ENCODE measurements at regions not wholly inside any gene's neighbourhood (a gene's known extent, or its start where the extent isn't known, plus 50 kb on each side); places are given as distances from the start of the nearest gene placed in this dataset.

DNA sequence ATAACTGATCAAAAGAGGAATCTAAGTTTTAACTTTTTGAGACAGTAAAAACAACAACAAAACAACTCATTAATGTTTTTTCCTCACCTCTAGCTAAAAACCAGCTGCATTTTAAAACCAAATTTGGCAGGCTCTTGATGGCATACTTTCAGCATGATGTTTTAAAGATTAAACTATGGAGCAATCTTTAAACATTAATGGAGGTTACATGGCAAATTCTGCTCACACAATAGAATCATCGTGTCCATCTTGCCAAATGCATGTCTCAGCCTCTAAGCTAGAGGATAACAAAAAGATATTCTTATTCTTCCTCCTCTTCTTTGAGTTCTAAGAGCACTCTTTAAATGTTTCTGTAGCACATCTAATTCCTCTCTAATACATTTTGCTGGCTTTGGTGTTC lies 579.8 kb upstream of the PKN2 start:
- DNase-seq, result no peak
- no peaks in the 10 kb centered on the region for H3K4me1 Mint-ChIP-seq (ENCODE audit: low read depth)
- H3K4me3 Mint-ChIP-seq, result no peak overlapping the region
- CTCF ChIA-PET, result interaction anchor here (1.0 kb wide), 1 partner anchor 9 kb away, joined by 3 read pairs; no protein-coding TSS in a partner anchor
- no peaks in the 10 kb centered on the region for H3K36me3 Mint-ChIP-seq (ENCODE audit: low read depth)
- peaks cover 2% of the 10 kb centered on the region for H3K27me3 Mint-ChIP-seq
- ATAC-seq, result no peak
- intact Hi-C loops (cut with micrococcal nuclease), result no loop called here
- no peaks in the 10 kb centered on the region for H3K9me3 Mint-ChIP-seq
- H3K27ac Mint-ChIP-seq, result no peak overlapping the region
- POLR2A ChIA-PET, result no interaction called here
- TF ChIP-seq, protein P1, sequence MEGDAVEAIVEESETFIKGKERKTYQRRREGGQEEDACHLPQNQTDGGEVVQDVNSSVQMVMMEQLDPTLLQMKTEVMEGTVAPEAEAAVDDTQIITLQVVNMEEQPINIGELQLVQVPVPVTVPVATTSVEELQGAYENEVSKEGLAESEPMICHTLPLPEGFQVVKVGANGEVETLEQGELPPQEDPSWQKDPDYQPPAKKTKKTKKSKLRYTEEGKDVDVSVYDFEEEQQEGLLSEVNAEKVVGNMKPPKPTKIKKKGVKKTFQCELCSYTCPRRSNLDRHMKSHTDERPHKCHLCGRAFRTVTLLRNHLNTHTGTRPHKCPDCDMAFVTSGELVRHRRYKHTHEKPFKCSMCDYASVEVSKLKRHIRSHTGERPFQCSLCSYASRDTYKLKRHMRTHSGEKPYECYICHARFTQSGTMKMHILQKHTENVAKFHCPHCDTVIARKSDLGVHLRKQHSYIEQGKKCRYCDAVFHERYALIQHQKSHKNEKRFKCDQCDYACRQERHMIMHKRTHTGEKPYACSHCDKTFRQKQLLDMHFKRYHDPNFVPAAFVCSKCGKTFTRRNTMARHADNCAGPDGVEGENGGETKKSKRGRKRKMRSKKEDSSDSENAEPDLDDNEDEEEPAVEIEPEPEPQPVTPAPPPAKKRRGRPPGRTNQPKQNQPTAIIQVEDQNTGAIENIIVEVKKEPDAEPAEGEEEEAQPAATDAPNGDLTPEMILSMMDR (IDR thresholded peaks at IDR 0.05), result no peak

DNA sequence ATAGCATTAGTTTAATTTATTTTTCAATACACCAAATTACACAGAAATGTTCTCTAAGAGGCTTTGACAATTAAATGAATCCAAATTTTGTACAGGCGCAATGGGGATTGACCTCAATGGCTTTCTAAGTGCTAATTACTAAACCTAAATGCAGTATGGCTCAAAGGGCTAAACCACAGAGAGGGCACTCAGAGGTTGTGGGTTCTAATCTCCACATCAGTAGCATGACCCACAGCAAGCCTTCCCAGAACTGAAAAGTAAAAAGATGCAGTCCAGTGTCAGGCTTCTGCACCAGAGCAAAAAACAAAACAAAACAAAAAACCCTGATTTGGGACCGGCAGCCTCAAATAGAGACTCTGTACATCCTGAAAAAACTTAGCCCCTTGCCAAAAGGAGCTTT lies 579.2 kb upstream of the PKN2 start:
- no peak for DNase-seq
- POLR2A ChIA-PET, result no interaction called here
- H3K27ac Mint-ChIP-seq, result no peak overlapping the region
- no peaks in the 10 kb centered on the region for H3K36me3 Mint-ChIP-seq (ENCODE audit: low read depth)
- H3K9me3 Mint-ChIP-seq, result no peaks in the 10 kb centered on the region
- CTCF ChIA-PET, result no interaction called here
- no peak overlapping the region for H3K4me3 Mint-ChIP-seq
- TF ChIP-seq, protein P1 (IDR thresholded peaks at IDR 0.05), result no peak
- intact Hi-C loops (cut with micrococcal nuclease), result no loop called here
- peaks cover 2% of the 10 kb centered on the region for H3K27me3 Mint-ChIP-seq
- H3K4me1 Mint-ChIP-seq (ENCODE audit: low read depth), result no peaks in the 10 kb centered on the region
- ATAC-seq, result no peak

DNA sequence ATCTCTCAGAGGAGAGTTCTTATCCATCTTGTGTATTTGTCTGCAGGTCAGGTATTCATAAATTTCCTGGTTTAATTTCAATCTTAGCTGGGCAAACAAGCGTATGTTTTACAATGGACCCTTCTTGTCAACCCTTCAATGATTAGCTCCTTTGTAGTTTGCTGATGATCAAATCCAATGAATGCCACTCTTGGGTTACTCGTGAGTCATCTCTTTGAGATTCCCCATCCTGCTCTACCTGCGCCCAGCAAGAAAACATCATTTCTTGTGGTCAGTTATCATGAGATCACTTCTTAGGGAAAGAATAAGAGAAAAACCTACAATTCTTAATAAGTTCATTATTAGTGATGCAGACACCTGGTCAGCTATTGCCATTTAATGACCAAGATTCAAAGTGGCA lies 572.3 kb upstream of the PKN2 start:
- Mint-ChIP-seq H3K27ac (no peak overlapping the region), H3K4me1 (ENCODE audit: low read depth) (no peaks in the 10 kb centered on the region), H3K36me3 (ENCODE audit: low read depth) (no peaks in the 10 kb centered on the region), H3K27me3 (no peaks in the 10 kb centered on the region), H3K4me3 (no peak overlapping the region), H3K9me3 (no peaks in the 10 kb centered on the region)
- ChIA-PET POLR2A (no interaction called here), CTCF (no interaction called here)
- ATAC-seq, result no peak
- TF ChIP-seq, protein P1 (IDR thresholded peaks at IDR 0.05), result no peak
- DNase-seq, result no peak
- intact Hi-C loops (cut with micrococcal nuclease), result no loop called here

DNA sequence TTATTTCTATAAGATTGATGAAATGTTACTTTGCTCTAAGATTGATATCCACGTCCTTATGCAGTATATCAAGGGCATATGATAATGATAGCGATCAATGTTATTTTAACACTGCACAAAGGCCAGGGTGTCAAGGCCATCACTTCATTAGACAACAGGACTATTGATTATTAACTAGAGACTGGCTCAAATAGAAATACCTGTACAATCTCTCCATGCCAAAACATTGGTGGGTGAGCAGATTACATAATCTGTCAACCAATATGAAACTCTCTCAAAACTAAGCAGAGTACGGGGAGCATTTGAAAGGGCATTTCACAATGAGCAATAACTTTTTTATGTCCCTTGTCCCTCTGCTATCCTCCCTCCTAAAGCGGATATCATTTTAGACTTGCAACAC lies 566.5 kb upstream of the PKN2 start:
- DNase-seq (no peak), ATAC-seq (no peak)
- H3K27me3 Mint-ChIP-seq, result peaks cover 4% of the 10 kb centered on the region
- no peaks in the 10 kb centered on the region for H3K4me1 Mint-ChIP-seq (ENCODE audit: low read depth)
- CTCF ChIA-PET, result no interaction called here
- no peak overlapping the region for H3K27ac Mint-ChIP-seq
- TF ChIP-seq, protein P1 (IDR thresholded peaks at IDR 0.05), result no peak
- intact Hi-C loops (cut with micrococcal nuclease), result no loop called here
- POLR2A ChIA-PET, result no interaction called here
- H3K36me3 Mint-ChIP-seq (ENCODE audit: low read depth), result no peaks in the 10 kb centered on the region
- no peak overlapping the region for H3K4me3 Mint-ChIP-seq
- no peaks in the 10 kb centered on the region for H3K9me3 Mint-ChIP-seq

DNA sequence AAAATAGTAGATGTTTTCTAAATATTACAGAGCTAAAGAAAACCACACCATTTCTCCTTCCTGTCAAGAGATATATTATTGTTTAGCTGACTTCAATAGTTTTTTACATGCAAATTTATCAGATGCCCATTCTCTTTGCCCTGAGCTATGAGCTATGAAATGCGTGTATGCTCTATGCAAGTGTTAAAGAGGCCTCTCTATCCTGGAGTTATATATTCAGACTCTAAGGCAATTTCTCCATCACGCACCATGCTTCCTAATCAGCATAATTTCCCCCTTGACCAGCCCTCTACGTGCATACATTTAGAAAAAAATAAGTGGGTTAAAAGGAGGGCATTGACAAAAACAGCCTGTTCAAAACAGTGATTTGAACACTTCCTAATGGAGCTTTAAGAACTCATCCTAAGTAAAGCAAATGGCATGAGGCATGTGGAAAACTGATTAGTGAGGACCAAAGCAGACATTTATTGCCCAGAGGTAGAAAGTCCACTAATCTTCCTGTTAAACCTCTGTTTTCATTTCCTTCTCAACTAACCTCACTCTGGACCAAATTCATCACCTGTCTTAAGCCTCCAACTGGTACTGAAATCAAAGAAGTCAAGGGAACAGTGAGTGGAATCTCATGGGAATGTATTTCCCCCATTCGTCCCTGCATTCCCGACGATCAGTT lies 565.8 kb upstream of the PKN2 start:
- Mint-ChIP-seq H3K9me3 (no peaks in the 10 kb centered on the region), H3K27me3 (peaks cover 4% of the 10 kb centered on the region), H3K36me3 (ENCODE audit: low read depth) (no peaks in the 10 kb centered on the region), H3K4me1 (ENCODE audit: low read depth) (no peaks in the 10 kb centered on the region), H3K4me3 (no peak overlapping the region), H3K27ac (no peak overlapping the region)
- intact Hi-C loops (cut with micrococcal nuclease), result no loop called here
- ATAC-seq, result no peak
- TF ChIP-seq, protein P1 (IDR thresholded peaks at IDR 0.05), result no peak
- CTCF ChIA-PET, result no interaction called here
- DNase-seq, result no peak
- POLR2A ChIA-PET, result no interaction called here

All from activated CD8-positive, alpha-beta T cell treated with anti-CD3 and anti-CD28 coated beads for 36 hours (primary cell).